IPS-11a (cell line): ENCODE measurements at regions not wholly inside any gene's neighbourhood (a gene's known extent, or its start where the extent isn't known, plus 50 kb on each side); places are given as distances from the start of the nearest gene placed in this dataset.

Experiments
- H3K4me3 ChIP-seq: one replicate; pipeline ENCODE4 v1.5.1; 2013; ENCODE audit warnings: low read depth, low read length, control low read depth

DNA sequence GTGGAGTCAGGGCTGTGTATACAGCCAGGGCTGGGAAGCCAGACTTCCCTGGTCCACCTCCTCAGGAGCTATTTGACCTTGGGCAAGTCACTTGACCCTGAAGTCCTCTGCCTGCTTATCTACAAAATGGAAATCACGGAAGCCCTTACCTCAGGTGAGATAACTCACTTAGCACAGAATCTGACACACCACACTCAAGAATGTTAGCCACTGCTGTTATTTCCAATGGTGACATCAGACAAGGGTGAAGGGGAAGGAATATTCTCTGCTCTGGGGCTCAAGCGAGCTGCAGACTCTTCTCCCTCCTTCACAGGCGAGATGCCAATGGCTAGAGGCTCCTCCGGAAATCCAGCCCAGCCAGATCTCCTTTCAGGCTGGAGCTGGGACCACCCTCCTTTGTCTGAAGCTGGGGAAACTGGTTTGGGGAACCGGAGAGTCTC, 189.6 kb downstream of the HAUS1 start:
- H3K4me3 ChIP-seq: no peak overlapping the region

GRCh38 chr18:46294318-46294717, 190.1 kb downstream of the HAUS1 start:
- no peak overlapping the region for H3K4me3 ChIP-seq

- no peak overlapping the region for H3K4me3 ChIP-seq
Observed at GRCh38 chr18:46294751-46295150, 190.6 kb downstream of the HAUS1 start.

- no peak overlapping the region for H3K4me3 ChIP-seq
Observed at GRCh38 chr18:46295416-46295815, 191.2 kb downstream of the HAUS1 start.

GRCh38 chr18:46296656-46297055, 192.5 kb downstream of the HAUS1 start:
- no peak overlapping the region for H3K4me3 ChIP-seq

- H3K4me3 ChIP-seq: no peak overlapping the region
Observed at GRCh38 chr18:46297124-46297523, 192.9 kb downstream of the HAUS1 start.

DNA sequence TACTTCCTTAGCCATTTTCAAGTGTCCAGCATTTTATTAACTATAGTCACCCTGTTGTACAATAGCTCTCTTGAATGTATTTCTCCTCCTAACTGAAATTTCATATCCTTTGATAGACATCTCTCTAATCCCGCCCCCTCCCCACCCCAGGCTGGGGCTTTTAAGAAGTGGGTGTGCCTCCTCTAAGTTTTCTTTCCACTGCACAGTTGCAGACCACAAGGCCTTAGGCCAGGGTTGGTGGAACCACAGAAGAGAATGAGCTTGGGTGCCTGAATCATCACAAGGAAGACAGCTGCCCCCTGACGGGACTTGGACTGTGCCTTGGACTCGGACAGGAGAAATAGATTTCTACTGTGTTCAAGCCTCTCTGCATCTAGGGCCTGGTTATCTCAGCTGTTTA, 193.4 kb downstream of the HAUS1 start:
- H3K4me3 ChIP-seq: no peak overlapping the region

DNA sequence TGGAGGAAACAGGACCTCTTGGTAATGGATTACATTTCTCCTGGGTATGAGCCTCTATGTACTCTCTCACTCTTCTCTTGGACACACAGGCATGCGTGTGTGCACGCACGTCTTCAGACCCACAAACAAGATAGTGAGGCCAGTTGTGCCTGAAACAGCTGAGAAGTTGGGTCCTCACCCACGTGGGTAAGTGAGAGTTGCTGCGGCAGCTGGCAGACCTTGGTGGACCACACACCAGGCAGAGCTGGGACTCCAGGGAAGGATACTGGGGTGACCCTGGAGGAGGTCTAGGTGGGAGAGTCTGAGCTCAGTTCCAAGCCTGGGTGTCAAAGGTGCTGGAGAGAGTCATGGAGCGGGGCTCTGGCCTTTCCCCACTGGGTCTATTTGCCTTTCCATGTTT, 194.3 kb downstream of the HAUS1 start:
- no peak overlapping the region for H3K4me3 ChIP-seq

GRCh38 chr18:46299465-46300008, 195.4 kb downstream of the HAUS1 start:
- no peak overlapping the region for H3K4me3 ChIP-seq

DNA sequence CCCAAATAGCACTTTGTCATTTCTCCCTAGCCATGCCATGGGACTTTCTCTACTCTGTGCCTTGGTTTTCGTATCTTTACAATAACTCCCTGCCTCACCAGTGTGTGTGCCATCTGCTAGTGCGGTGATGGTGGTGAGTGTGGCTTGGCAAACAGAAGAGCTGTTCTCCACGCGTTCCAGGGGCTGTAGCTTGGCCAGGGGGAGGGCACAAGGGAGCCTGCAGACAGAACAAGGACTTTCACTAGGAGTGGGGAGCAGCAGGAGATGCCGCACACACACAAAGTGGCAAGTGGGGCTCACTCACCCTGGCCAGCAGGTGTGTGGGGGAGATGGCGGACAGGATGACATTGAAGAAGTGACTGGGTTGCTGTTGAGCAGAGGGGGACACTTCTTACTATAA, 196.9 kb downstream of the HAUS1 start:
- no peak overlapping the region for H3K4me3 ChIP-seq

GRCh38 chr18:46301571-46301970, 197.4 kb downstream of the HAUS1 start:
- H3K4me3 ChIP-seq: no peak overlapping the region

- no peak overlapping the region for H3K4me3 ChIP-seq
Observed at GRCh38 chr18:46302528-46303485, 198.6 kb downstream of the HAUS1 start.

DNA sequence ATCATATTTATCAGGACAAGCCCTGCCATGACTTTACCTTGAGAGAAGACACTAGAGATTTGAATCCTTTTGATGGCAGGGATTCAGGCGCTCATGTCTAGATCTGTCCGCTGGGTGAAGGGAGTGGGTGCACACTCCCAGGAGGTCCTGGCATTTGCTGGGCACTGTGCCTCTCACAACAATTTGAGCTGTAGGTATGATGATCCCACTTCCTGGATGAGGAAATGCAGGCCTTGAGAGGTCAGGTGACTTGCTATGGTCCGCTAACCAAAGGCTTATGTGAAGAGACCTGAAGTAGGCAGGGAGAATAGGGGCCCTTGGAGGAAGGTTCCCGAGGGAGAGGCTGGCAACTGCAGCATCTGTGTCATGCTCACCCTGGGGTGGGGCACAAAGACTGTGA, 206.1 kb downstream of the HAUS1 start:
- no peak overlapping the region for H3K4me3 ChIP-seq

DNA sequence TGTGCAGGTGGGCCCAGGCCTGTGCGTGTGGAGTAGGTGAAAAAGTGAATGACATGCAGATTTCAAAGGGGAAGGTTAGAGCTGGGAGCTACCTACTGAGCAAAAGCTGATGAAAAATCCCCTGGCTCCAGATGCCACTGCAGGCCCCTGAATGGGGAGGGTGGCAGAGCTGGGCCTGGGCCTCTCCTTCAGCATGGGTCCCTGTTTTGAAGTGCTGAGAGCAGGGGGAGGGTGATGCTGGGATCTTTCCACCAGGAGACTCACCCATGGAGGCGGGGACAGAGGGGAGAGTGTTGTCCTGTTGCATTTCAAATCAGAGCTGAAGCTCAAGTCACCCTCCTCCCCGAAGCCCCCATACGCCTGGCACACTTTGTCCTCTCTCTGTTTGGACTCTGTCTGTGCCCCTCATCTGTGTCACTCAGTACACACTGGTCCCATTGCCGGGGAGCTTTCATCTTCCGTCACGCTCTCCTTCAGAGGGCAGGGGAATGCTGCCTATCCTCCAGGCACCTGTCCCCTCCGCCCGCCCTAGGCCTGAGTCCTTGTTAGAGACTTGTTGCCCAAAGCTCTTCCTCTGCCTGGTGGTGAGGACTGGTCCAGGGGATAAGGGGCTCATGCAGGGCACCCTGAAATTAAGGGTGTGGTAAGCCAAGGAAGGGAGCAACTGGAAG, 206.6 kb downstream of the HAUS1 start:
- no peak overlapping the region for H3K4me3 ChIP-seq

DNA sequence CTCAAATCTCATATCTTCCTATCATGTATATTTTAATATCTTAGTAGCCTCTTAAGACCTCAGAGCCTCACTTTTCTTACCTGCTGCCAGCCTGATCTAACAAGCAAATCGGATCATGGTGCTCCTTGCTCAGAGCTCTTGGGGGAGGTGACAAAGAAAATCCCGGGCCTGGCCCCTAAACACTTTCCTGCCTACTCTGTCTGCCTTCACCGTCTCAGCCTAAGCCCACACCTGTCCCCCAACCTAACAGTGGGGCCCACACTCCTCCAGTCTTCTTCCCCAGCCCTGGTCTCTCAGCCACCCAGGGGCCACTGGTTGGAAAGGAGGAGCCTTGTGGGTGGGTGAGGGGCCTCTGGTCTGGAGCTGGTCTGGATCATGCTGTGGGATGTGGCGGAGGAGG, 207.3 kb downstream of the HAUS1 start:
- H3K4me3 ChIP-seq: no peak overlapping the region

DNA sequence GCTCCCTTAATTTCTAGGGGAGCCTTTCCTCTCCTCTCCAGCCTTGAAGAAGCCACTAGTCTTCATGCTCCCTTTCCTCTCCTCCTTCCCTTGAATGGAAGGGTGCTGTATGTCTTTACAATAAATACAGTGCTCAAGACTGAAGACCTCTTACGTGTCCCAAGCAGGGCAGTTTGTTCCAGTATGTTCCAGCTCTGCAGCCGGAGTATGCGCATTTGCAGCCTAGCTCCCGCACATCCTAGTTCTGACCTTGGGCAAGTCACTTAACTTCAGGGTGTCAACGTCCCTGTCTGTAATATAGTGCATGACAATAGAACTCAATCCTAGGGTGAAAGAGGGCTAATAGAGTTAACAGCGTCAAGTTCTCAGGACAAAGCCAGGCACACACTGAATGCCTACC, 208.0 kb downstream of the HAUS1 start:
- H3K4me3 ChIP-seq: no peak overlapping the region

DNA sequence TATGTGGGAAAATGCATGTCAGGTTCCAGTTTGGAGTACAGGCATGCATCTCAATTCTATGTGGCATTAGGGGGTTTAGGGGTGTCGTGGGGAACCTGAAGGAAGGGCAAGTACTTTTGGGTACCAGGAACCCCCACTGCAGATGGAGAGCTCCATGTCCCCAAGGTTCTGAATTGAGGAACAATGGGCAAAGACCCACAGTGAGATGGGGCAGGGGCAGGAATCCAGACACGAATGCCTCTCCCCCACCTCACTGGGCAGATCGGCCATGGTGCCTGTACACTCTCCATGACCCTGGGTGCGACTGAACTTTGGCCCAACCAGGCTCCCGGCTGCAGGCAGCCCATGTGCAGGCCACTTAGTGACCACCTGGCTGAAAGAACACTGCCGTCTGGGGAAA, 209.3 kb downstream of the HAUS1 start:
- H3K4me3 ChIP-seq: no peak overlapping the region

- no peak overlapping the region for H3K4me3 ChIP-seq
Observed at GRCh38 chr18:46314011-46314410, 209.8 kb downstream of the HAUS1 start.

DNA sequence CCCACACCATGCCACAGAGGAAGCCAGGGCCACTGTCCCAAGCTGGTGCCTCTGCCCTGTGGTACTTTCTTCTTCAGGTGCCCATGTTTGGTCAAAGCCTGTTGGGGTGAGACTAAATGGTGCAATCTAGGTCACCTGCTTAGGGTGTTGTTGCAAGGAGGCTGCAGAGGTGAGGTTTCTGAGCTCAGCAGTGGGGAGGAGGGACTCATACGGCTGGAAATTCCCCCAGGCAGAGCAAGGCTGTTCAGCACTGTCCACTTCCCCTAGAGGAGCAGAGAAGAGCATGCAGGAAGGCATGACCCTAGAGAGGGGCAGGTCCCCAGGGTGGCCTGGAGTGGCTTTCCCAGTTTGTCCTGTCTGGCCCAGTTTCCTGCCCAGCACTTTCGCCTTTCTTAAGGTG, 211.0 kb downstream of the HAUS1 start:
- no peak overlapping the region for H3K4me3 ChIP-seq

GRCh38 chr18:46318356-46318755, 214.2 kb downstream of the HAUS1 start:
- H3K4me3 ChIP-seq: no peak overlapping the region

- H3K4me3 ChIP-seq: no peak overlapping the region
Observed at GRCh38 chr18:46319783-46320182, 215.6 kb downstream of the HAUS1 start.

DNA sequence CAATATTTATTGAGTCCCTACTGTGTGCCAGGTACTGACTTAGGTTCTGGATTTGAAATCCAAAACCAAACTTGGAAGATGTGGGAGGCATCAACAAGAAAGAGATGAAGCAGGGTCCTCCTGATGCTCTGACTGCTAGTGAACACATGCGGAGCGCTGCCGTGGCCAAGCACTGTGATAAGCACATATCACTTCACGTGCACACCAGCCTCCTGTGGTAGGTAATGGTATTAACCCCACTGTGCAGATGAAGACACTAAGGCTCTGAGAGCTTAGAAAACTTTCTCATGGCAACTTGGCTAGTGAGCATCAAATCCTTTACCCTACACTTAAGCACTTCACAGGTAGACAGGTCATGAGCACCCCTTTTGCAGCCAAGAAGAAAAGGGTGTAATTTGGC, 216.1 kb downstream of the HAUS1 start:
- H3K4me3 ChIP-seq: no peak overlapping the region
